ENCODE measurements at regions not wholly inside any gene's neighbourhood (a gene's known extent, or its start where the extent isn't known, plus 50 kb on each side); places are given as distances from the start of the nearest gene placed in this dataset.

- H3K4me3 ChIP-seq (ENCODE audit: low read depth, low read length, poor library complexity, severe bottlenecking) = no peak overlapping the region
- DNase-seq (ENCODE audit: low spot score) = no peak
- H3K9me3 ChIP-seq (ENCODE audit: low read length) = no peaks in the 10 kb centered on the region
- H3K9me2 ChIP-seq (ENCODE audit: insufficient read depth, low read length) = no peaks in the 10 kb centered on the region
- H3K27ac ChIP-seq (ENCODE audit: low read depth, low read length, poor library complexity, severe bottlenecking) = no peak overlapping the region
- H3K4me1 ChIP-seq (ENCODE audit: insufficient read depth, low read length, poor library complexity, severe bottlenecking) = no peaks in the 10 kb centered on the region
- H4K20me1 ChIP-seq (ENCODE audit: insufficient read depth, low read length) = no peaks in the 10 kb centered on the region
- no peak overlapping the region for H3K4me2 ChIP-seq (ENCODE audit: low read length)
- no peak for TF ChIP-seq EZH2phosphoT487 (IDR thresholded peaks at IDR 0.05; ENCODE audit: borderline replicate concordance, low read depth, low read length)
- TF ChIP-seq CTCF (conservative IDR thresholded peaks at IDR 0.05; ENCODE audit: low read length) = no peak
- BruUV-seq (replicated peaks) = no TSS peak
- H2AFZ ChIP-seq (ENCODE audit: low read length) = no peak overlapping the region
- intact Hi-C loops (cut with micrococcal nuclease; ENCODE audit: unreplicated experiment) = no loop called here
- POLR2A ChIA-PET = interaction anchor here (0.9 to 1.1 kb wide), 2 partner anchors 11 to 21 kb away, joined by 3 to 4 read pairs; no protein-coding TSS in a partner anchor
- H3K36me3 ChIP-seq (ENCODE audit: insufficient read depth, low read length) = no peaks in the 10 kb centered on the region
- no peaks in the 10 kb centered on the region for H3K79me2 ChIP-seq (ENCODE audit: insufficient read depth, low read depth, low read length)
- CTCF ChIA-PET (ENCODE audit: unreplicated experiment) = no interaction called here
These were observed 155.4 kb upstream of the CADPS start for GRCh38 chr3:63030666-63031065.

GRCh38 chr3:63032881-63033280 lies 157.7 kb upstream of the CADPS start:
- Histone ChIP-seq H3K4me1 (ENCODE audit: insufficient read depth, low read length, poor library complexity, severe bottlenecking) (no peaks in the 10 kb centered on the region), H3K9me3 (ENCODE audit: low read length) (no peaks in the 10 kb centered on the region), H3K4me2 (ENCODE audit: low read length) (no peak overlapping the region), H4K20me1 (ENCODE audit: insufficient read depth, low read length) (no peaks in the 10 kb centered on the region), H3K27ac (ENCODE audit: low read depth, low read length, poor library complexity, severe bottlenecking) (no peak overlapping the region), H3K4me3 (ENCODE audit: low read depth, low read length, poor library complexity, severe bottlenecking) (no peak overlapping the region), H3K9me2 (ENCODE audit: insufficient read depth, low read length) (no peaks in the 10 kb centered on the region), H3K36me3 (ENCODE audit: insufficient read depth, low read length) (no peaks in the 10 kb centered on the region), H3K79me2 (ENCODE audit: insufficient read depth, low read depth, low read length) (no peaks in the 10 kb centered on the region), H2AFZ (ENCODE audit: low read length) (no peak overlapping the region)
- BruUV-seq (replicated peaks) = no TSS peak
- DNase-seq (ENCODE audit: low spot score) = no peak
- POLR2A ChIA-PET = interaction anchor here (0.7 to 0.8 kb wide), 2 partner anchors 21 to 494 kb away, joined by 4 read pairs; no protein-coding TSS in a partner anchor
- TF ChIP-seq EZH2phosphoT487 (IDR thresholded peaks at IDR 0.05; ENCODE audit: borderline replicate concordance, low read depth, low read length) = no peak
- no peak for TF ChIP-seq CTCF (conservative IDR thresholded peaks at IDR 0.05; ENCODE audit: low read length)
- CTCF ChIA-PET (ENCODE audit: unreplicated experiment) = no interaction called here
- intact Hi-C loops (cut with micrococcal nuclease; ENCODE audit: unreplicated experiment) = no loop called here

GRCh38 chr3:63034101-63034500 lies 158.9 kb upstream of the CADPS start:
- Histone ChIP-seq H3K27ac (ENCODE audit: low read depth, low read length, poor library complexity, severe bottlenecking) (no peak overlapping the region), H3K9me2 (ENCODE audit: insufficient read depth, low read length) (no peaks in the 10 kb centered on the region), H3K9me3 (ENCODE audit: low read length) (no peaks in the 10 kb centered on the region), H3K4me2 (ENCODE audit: low read length) (no peak overlapping the region), H3K36me3 (ENCODE audit: insufficient read depth, low read length) (no peaks in the 10 kb centered on the region), H3K4me3 (ENCODE audit: low read depth, low read length, poor library complexity, severe bottlenecking) (no peak overlapping the region), H3K79me2 (ENCODE audit: insufficient read depth, low read depth, low read length) (no peaks in the 10 kb centered on the region), H4K20me1 (ENCODE audit: insufficient read depth, low read length) (no peaks in the 10 kb centered on the region), H2AFZ (ENCODE audit: low read length) (no peak overlapping the region), H3K4me1 (ENCODE audit: insufficient read depth, low read length, poor library complexity, severe bottlenecking) (no peaks in the 10 kb centered on the region)
- no peak for DNase-seq (ENCODE audit: low spot score)
- no TSS peak for BruUV-seq (replicated peaks)
- TF ChIP-seq CTCF (conservative IDR thresholded peaks at IDR 0.05; ENCODE audit: low read length) = no peak
- no peak for TF ChIP-seq EZH2phosphoT487 (IDR thresholded peaks at IDR 0.05; ENCODE audit: borderline replicate concordance, low read depth, low read length)
- ChIA-PET POLR2A (interaction anchor here (0.8 kb wide), 1 partner anchor 251 kb away, joined by 3 read pairs; no protein-coding TSS in a partner anchor), CTCF (ENCODE audit: unreplicated experiment) (no interaction called here)
- intact Hi-C loops (cut with micrococcal nuclease; ENCODE audit: unreplicated experiment) = no loop called here
